ENCODE measurements at regions not wholly inside any gene's neighbourhood (a gene's known extent, or its start where the extent isn't known, plus 50 kb on each side); places are given as distances from the start of the nearest gene placed in this dataset.
"Not testable (repeated sequence)": the region's sequence is repeated elsewhere in the genome, so short reads cannot be mapped to it uniquely, and the experiment has no call there.

GRCh38 chr2:75982719-75983118, 272.0 kb upstream of the GCFC2 start:
- no peak for DNase-seq

- no peak for DNase-seq
Measured at GRCh38 chr2:75964646-75965045, 253.9 kb upstream of the GCFC2 start.

GRCh38 chr2:75960472-75961009, 249.8 kb upstream of the GCFC2 start:
- DNase-seq = no peak

GRCh38 chr2:75959724-75960471, 249.2 kb upstream of the GCFC2 start:
- DNase-seq = no peak

GRCh38 chr2:75954761-75955160, 244.0 kb upstream of the GCFC2 start:
- DNase-seq = no peak

GRCh38 chr2:75952173-75952572, 241.5 kb upstream of the GCFC2 start:
- DNase-seq = no peak

- no peak for DNase-seq
Measured at GRCh38 chr2:75949385-75950030, 238.8 kb upstream of the GCFC2 start.

- no peak for DNase-seq
Measured at GRCh38 chr2:75936311-75936710, 225.6 kb upstream of the GCFC2 start.

GRCh38 chr2:75932996-75933395, 222.3 kb upstream of the GCFC2 start:
- no peak for DNase-seq

GRCh38 chr2:75928093-75928492, 217.4 kb upstream of the GCFC2 start:
- no peak for DNase-seq

GRCh38 chr2:75925331-75926024, 214.8 kb upstream of the GCFC2 start:
- DNase-seq = no peak

GRCh38 chr2:75922191-75922590, 211.5 kb upstream of the GCFC2 start:
- DNase-seq = no peak

GRCh38 chr2:75920859-75921551, 210.3 kb upstream of the GCFC2 start:
- DNase-seq = no peak

GRCh38 chr2:75915851-75916634, 205.3 kb upstream of the GCFC2 start:
- DNase-seq = no peak

- no peak for DNase-seq
Measured at GRCh38 chr2:75896779-75897366, 186.2 kb upstream of the GCFC2 start.

GRCh38 chr2:75894170-75894569, 183.5 kb upstream of the GCFC2 start:
- DNase-seq = no peak

- DNase-seq = no peak
Measured at GRCh38 chr2:75892490-75892889, 181.8 kb upstream of the GCFC2 start.

GRCh38 chr2:75882530-75882929, 171.8 kb upstream of the GCFC2 start:
- no peak for DNase-seq

- DNase-seq = not testable (repeated sequence)
Measured at GRCh38 chr2:75875606-75876005, 164.9 kb upstream of the GCFC2 start.

- DNase-seq = not testable (repeated sequence)
Measured at GRCh38 chr2:75871762-75872614, 161.3 kb upstream of the GCFC2 start.

- no peak for DNase-seq
Measured at GRCh38 chr2:75870651-75871137, 160.0 kb upstream of the GCFC2 start.

Data from stimulated activated CD4-positive, alpha-beta T cell treated with anti-CD3 and anti-CD28 coated beads, Interleukin-4, amount 100 ng/mL, for 24 hours (primary cell).